Astrocyte (in vitro differentiated cells and primary cell): ENCODE measurements at regions not wholly inside any gene's neighbourhood (a gene's known extent, or its start where the extent isn't known, plus 50 kb on each side); places are given as distances from the start of the nearest gene placed in this dataset.

ENCODE experiments used
- EZH2 ChIP-seq: IDR thresholded peaks from 2 replicates; pipeline ENCODE4 v1.6.1; 2012; ENCODE audit warnings: mild to moderate bottlenecking, low read length, inconsistent platforms; ENCODE audit not compliant: insufficient read depth
- TF ChIP-seq, protein P1 (sequence below): IDR thresholded peaks from 2 replicates; pipeline ENCODE4 v1.5.1; 2011; ENCODE audit warnings: low read depth, mild to moderate bottlenecking, inconsistent platforms, low read length, moderate library complexity; ENCODE audit not compliant: insufficient read depth

DNA sequence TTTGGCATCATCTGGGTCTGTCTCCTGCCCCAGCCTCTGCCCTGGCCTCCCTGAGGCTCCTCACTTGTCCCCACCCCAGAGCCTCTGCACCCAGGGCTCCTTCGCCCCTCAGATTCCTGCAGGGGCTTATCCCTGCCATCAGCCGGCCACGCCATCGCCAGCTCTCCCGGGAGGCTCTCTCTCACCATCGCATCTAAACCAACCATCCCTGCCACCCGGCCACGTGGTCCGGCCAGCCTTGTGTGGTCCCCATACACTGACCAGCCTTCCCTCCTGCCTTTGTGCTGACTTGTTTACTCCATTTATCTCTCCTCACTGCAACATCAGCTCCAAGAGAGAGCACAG is 134.3 kb upstream of the IQSEC1 start:
- TF ChIP-seq, protein P1, sequence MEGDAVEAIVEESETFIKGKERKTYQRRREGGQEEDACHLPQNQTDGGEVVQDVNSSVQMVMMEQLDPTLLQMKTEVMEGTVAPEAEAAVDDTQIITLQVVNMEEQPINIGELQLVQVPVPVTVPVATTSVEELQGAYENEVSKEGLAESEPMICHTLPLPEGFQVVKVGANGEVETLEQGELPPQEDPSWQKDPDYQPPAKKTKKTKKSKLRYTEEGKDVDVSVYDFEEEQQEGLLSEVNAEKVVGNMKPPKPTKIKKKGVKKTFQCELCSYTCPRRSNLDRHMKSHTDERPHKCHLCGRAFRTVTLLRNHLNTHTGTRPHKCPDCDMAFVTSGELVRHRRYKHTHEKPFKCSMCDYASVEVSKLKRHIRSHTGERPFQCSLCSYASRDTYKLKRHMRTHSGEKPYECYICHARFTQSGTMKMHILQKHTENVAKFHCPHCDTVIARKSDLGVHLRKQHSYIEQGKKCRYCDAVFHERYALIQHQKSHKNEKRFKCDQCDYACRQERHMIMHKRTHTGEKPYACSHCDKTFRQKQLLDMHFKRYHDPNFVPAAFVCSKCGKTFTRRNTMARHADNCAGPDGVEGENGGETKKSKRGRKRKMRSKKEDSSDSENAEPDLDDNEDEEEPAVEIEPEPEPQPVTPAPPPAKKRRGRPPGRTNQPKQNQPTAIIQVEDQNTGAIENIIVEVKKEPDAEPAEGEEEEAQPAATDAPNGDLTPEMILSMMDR, result no peak
- no peak for TF ChIP-seq EZH2
